ENCODE measurements at regions not wholly inside any gene's neighbourhood (a gene's known extent, or its start where the extent isn't known, plus 50 kb on each side); places are given as distances from the start of the nearest gene placed in this dataset.

DNA sequence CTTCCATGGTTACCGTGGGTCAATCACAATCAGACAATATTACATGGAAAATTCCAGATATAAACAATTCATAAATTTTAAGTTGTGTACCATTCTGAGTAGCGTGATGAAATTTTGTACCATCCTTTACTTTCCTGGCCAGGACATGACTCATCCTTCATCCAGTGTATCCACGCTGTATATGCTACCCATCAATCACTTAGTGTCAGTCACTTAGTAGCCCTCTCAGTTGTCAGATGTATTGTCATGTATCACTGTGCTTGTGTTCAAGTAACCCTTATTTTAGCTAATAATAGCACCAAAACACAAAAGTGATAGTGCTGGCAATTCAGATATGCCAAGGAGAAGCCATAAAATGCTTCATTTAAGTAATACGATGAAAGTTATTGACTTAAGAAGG is 282.6 kb downstream of the CPS1 start:
- Histone ChIP-seq H3K4me3 (ENCODE audit: low read depth, low read length) (no peak overlapping the region), H3K36me3 (replicated peaks) (no peaks in the 10 kb centered on the region), H3K27ac (no peak overlapping the region), H3K27me3 (replicated peaks) (no peaks in the 10 kb centered on the region)
- DNase-seq, result no peak
- TF ChIP-seq CTCF (IDR thresholded peaks at IDR 0.05; ENCODE audit: low read depth, low read length, missing control alignments), result no peak
- in situ Hi-C loops (cut with HindIII; ENCODE audit: low pct_ligation_motif_present, low sequenced_read_pairs), result no loop called here

DNA sequence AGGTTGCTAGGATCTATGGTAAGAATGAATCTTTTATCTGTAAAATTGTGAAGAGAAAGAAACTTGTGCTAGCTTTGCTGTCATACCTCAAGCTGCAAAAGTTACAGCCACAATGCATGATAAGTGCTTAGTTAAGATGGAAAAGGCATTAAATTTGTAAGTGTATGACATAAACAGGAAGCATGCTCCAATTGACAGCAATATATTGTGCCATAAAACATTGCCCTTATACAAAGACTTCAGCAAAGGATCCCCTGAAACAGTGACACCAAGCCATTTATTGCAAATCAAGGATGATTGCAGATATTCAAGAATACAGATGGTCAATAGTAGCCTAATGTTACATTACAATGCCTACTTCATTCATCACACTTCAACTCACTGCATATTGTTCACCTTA is 283.1 kb downstream of the CPS1 start:
- H3K36me3 ChIP-seq (replicated peaks), result no peaks in the 10 kb centered on the region
- no peak for TF ChIP-seq CTCF (IDR thresholded peaks at IDR 0.05; ENCODE audit: low read depth, low read length, missing control alignments)
- in situ Hi-C loops (cut with HindIII; ENCODE audit: low pct_ligation_motif_present, low sequenced_read_pairs), result no loop called here
- H3K4me3 ChIP-seq (ENCODE audit: low read depth, low read length), result no peak overlapping the region
- H3K27me3 ChIP-seq (replicated peaks), result no peaks in the 10 kb centered on the region
- H3K27ac ChIP-seq, result no peak overlapping the region
- DNase-seq, result no peak

GRCh38 chr2:210842896-210843295 is 286.5 kb downstream of the CPS1 start:
- no peak for DNase-seq
- Histone ChIP-seq H3K27ac (no peak overlapping the region), H3K4me3 (ENCODE audit: low read depth, low read length) (no peak overlapping the region), H3K36me3 (replicated peaks) (no peaks in the 10 kb centered on the region), H3K27me3 (replicated peaks) (no peaks in the 10 kb centered on the region)
- in situ Hi-C loops (cut with HindIII; ENCODE audit: low pct_ligation_motif_present, low sequenced_read_pairs), result no loop called here
- no peak for TF ChIP-seq CTCF (IDR thresholded peaks at IDR 0.05; ENCODE audit: low read depth, low read length, missing control alignments)

GRCh38 chr2:210844016-210844415 is 287.6 kb downstream of the CPS1 start:
- no peak for TF ChIP-seq CTCF (IDR thresholded peaks at IDR 0.05; ENCODE audit: low read depth, low read length, missing control alignments)
- DNase-seq, result no peak
- in situ Hi-C loops (cut with HindIII; ENCODE audit: low pct_ligation_motif_present, low sequenced_read_pairs), result no loop called here
- H3K27ac ChIP-seq, result no peak overlapping the region
- no peaks in the 10 kb centered on the region for H3K36me3 ChIP-seq (replicated peaks)
- no peak overlapping the region for H3K4me3 ChIP-seq (ENCODE audit: low read depth, low read length)
- no peaks in the 10 kb centered on the region for H3K27me3 ChIP-seq (replicated peaks)

- Histone ChIP-seq H3K27ac (no peak overlapping the region), H3K27me3 (replicated peaks) (no peaks in the 10 kb centered on the region), H3K4me3 (ENCODE audit: low read depth, low read length) (no peak overlapping the region), H3K36me3 (replicated peaks) (no peaks in the 10 kb centered on the region)
- no peak for DNase-seq
- in situ Hi-C loops (cut with HindIII; ENCODE audit: low pct_ligation_motif_present, low sequenced_read_pairs), result no loop called here
- TF ChIP-seq CTCF (IDR thresholded peaks at IDR 0.05; ENCODE audit: low read depth, low read length, missing control alignments), result no peak
These were observed 302.9 kb downstream of the CPS1 start for GRCh38 chr2:210859314-210859713.

GRCh38 chr2:210860276-210860675 is 303.9 kb downstream of the CPS1 start:
- H3K27ac ChIP-seq, result no peak overlapping the region
- no peak for DNase-seq
- H3K27me3 ChIP-seq (replicated peaks), result no peaks in the 10 kb centered on the region
- in situ Hi-C loops (cut with HindIII; ENCODE audit: low pct_ligation_motif_present, low sequenced_read_pairs), result no loop called here
- TF ChIP-seq CTCF (IDR thresholded peaks at IDR 0.05; ENCODE audit: low read depth, low read length, missing control alignments), result no peak
- no peak overlapping the region for H3K4me3 ChIP-seq (ENCODE audit: low read depth, low read length)
- H3K36me3 ChIP-seq (replicated peaks), result no peaks in the 10 kb centered on the region
